Uterus (tissue), 3 donors: ENCODE measurements at regions not wholly inside any gene's neighbourhood (a gene's known extent, or its start where the extent isn't known, plus 50 kb on each side); places are given as distances from the start of the nearest gene placed in this dataset.

Experiments
- DNase-seq, 2 donors: peaks; one replicate each; pipeline ENCODE4 v3.0.0-alpha.2; 2019 to 2020
- H3K27ac ChIP-seq, 2 donors: fragments of 200-600 bp; sonication (generic); 1 replicate in 1 of 2; 2 replicates in 1 of 2; pipeline ENCODE4 v1.5.1; 2016 to 2018
- H3K27me3 ChIP-seq, 2 donors: fragments of 200-600 bp; sonication (generic); one replicate each; pipeline ENCODE4 v1.5.1; 2018 to 2019; ENCODE audit warnings: control low read depth in 1 of 2
- H3K36me3 ChIP-seq, 2 donors: fragments of 200-600 bp; sonication (generic); one replicate each; pipeline ENCODE4 v1.5.1; 2019; ENCODE audit warnings: control low read depth in 1 of 2
- H3K4me1 ChIP-seq, 2 donors: fragments of 200-600 bp; sonication (generic); one replicate each; pipeline ENCODE4 v1.5.1; 2018 to 2019; ENCODE audit warnings: control low read depth in 1 of 2
- H3K4me3 ChIP-seq, 2 donors: fragments of 200-600 bp; sonication (generic); 1 replicate in 1 of 2; 2 replicates in 1 of 2; pipeline ENCODE4 v1.5.1; 2018 to 2019; ENCODE audit warnings: mild to moderate bottlenecking in 1 of 2
- H3K9me3 ChIP-seq, 2 donors: fragments of 200-600 bp; sonication (generic); one replicate each; pipeline ENCODE4 v1.5.1; 2019; ENCODE audit warnings: control low read depth in 1 of 2
- CTCF ChIP-seq, 4 experiments: fragments of 200-600 bp in 2 of 4; fragments of 450-650 bp in 2 of 4; sonication (generic) in 2 of 4; IDR thresholded peaks; one replicate each; pipeline ENCODE4 v1.5.1; 2016 to 2019; ENCODE audit warnings: antibody characterized with exemption in 4 of 4, mild to moderate bottlenecking in 2 of 4, moderate library complexity in 1 of 4
- POLR2A ChIP-seq, 2 donors: fragments of 450-650 bp; IDR thresholded peaks; one replicate each; pipeline ENCODE4 v1.6.1; 2016; ENCODE audit warnings: antibody characterized with exemption in 2 of 2, mild to moderate bottlenecking in 1 of 2, moderate library complexity in 1 of 2
- intact Hi-C: fragments of 100-400 bp; cut with DNase I; formaldehyde crosslinking; loops from one replicate; pipeline ENCODE4 v1.15.1; 2023; ENCODE audit warnings: low total_unique reads
- donor health status: DM: yes; HTN: yes; CAD: no.

- H3K27ac ChIP-seq: no peak overlapping the region
- TF ChIP-seq CTCF (IDR thresholded peaks at IDR 0.05) (no peak), POLR2A (IDR thresholded peaks at IDR 0.05) (no peak)
- no peaks in the 10 kb centered on the region for H3K36me3 ChIP-seq
- no peak for DNase-seq
- no peaks in the 10 kb centered on the region for H3K9me3 ChIP-seq
- no peak overlapping the region for H3K4me3 ChIP-seq
- intact Hi-C loops: no loop called here
- no peaks in the 10 kb centered on the region for H3K27me3 ChIP-seq
- no peaks in the 10 kb centered on the region for H3K4me1 ChIP-seq
Observed at GRCh38 chr4:93982255-93982654, 153.7 kb downstream of the ATOH1 start.

GRCh38 chr4:93983140-93983539, 154.6 kb downstream of the ATOH1 start:
- H3K27ac ChIP-seq: no peak overlapping the region
- no peak overlapping the region for H3K4me3 ChIP-seq
- H3K27me3 ChIP-seq: no peaks in the 10 kb centered on the region
- H3K36me3 ChIP-seq: no peaks in the 10 kb centered on the region
- intact Hi-C loops: no loop called here
- H3K9me3 ChIP-seq: no peaks in the 10 kb centered on the region
- no peak for DNase-seq
- H3K4me1 ChIP-seq: no peaks in the 10 kb centered on the region
- no peak for TF ChIP-seq POLR2A (IDR thresholded peaks at IDR 0.05)
- no peak for TF ChIP-seq CTCF (IDR thresholded peaks at IDR 0.05)

DNA sequence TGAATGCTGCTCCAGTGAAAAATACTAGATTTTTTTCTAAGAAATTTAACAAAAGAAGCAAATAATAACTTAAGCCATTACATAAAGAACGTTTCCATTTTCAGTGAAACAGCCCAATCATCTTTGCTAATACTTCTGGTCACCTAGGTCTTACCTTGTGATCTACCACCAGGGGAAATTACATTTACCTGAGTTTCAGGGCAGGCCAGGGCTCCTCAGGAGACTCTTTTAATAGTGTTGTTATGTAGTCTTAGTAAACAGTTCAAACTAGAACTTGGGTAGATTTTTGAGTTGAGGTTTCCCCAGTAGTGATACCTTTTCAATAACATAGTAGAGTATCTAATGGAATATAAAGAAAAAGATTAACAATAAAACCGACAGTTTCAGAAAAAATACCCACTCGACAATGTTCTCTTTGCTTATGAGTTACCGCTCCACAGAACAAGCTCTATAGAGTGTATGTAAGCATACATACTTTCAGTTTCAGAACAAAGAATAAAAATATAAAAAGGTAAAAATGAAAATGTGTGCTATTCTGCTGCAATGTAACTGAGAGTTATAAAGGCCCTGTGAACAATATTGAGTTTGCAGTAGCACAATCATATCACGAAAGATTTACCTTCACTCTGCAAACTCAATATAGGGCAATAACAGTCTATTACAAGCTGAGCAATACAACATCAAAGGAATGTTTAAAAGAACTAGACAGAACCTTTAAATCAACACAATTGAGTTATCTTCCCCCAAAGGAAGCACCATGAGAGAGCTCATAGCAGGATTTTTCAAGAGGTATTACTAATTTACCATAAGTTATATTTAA, 165.8 kb downstream of the ATOH1 start:
- no peaks in the 10 kb centered on the region for H3K36me3 ChIP-seq
- no peaks in the 10 kb centered on the region for H3K4me1 ChIP-seq
- DNase-seq: no peak
- intact Hi-C loops: no loop called here
- no peaks in the 10 kb centered on the region for H3K9me3 ChIP-seq
- TF ChIP-seq POLR2A (IDR thresholded peaks at IDR 0.05): no peak
- TF ChIP-seq CTCF (IDR thresholded peaks at IDR 0.05): no peak
- H3K4me3 ChIP-seq: no peak overlapping the region
- no peak overlapping the region for H3K27ac ChIP-seq
- no peaks in the 10 kb centered on the region for H3K27me3 ChIP-seq

DNA sequence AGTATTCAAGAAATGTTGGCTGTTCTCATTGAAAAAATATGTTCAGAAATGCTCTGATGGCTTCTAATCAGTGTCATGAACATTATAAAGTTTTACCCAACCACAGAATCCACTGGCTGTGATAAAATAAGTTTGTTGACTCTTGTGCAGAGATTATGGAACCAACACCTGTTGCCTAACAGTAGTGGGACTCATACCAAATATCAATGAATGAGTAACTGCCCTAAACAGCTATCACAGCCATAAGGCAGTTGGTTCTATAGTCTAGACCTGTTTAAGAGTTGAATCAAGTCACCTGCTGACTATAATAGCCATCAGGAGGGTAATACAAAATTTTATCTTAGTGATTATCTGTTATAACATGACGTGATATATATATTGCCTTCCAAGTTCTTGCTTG, 168.3 kb downstream of the ATOH1 start:
- H3K4me1 ChIP-seq: no peaks in the 10 kb centered on the region
- H3K36me3 ChIP-seq: no peaks in the 10 kb centered on the region
- H3K4me3 ChIP-seq: no peak overlapping the region
- TF ChIP-seq CTCF (IDR thresholded peaks at IDR 0.05) (no peak), POLR2A (IDR thresholded peaks at IDR 0.05) (no peak)
- intact Hi-C loops: no loop called here
- no peak overlapping the region for H3K27ac ChIP-seq
- H3K27me3 ChIP-seq: no peaks in the 10 kb centered on the region
- DNase-seq: no peak
- H3K9me3 ChIP-seq: no peaks in the 10 kb centered on the region

- H3K27ac ChIP-seq: no peak overlapping the region
- TF ChIP-seq CTCF (IDR thresholded peaks at IDR 0.05) (no peak), POLR2A (IDR thresholded peaks at IDR 0.05) (no peak)
- DNase-seq: no peak
- no peaks in the 10 kb centered on the region for H3K9me3 ChIP-seq
- no peaks in the 10 kb centered on the region for H3K27me3 ChIP-seq
- intact Hi-C loops: no loop called here
- no peak overlapping the region for H3K4me3 ChIP-seq
- no peaks in the 10 kb centered on the region for H3K36me3 ChIP-seq
- no peaks in the 10 kb centered on the region for H3K4me1 ChIP-seq
Observed at GRCh38 chr4:94000559-94000958, 172.0 kb downstream of the ATOH1 start.
